ENCODE measurements at regions not wholly inside any gene's neighbourhood (a gene's known extent, or its start where the extent isn't known, plus 50 kb on each side); places are given as distances from the start of the nearest gene placed in this dataset.

- H3K27ac ChIP-seq = no peak overlapping the region
- H3K27me3 ChIP-seq (ENCODE audit: insufficient read depth in 3 of 3, low read length in 2 of 3) = no peaks in the 10 kb centered on the region
- no peak overlapping the region for H3K4me3 ChIP-seq
- no peaks in the 10 kb centered on the region for H3K36me3 ChIP-seq (ENCODE audit: insufficient read depth in 1 of 2, low read depth in 1 of 2)
- no peak for TF ChIP-seq CTCF (IDR thresholded peaks at IDR 0.05)
- DNase-seq (peak in 1 of 2 donors; percentile 13), ATAC-seq (no peak)
- no peaks in the 10 kb centered on the region for H3K9me3 ChIP-seq
- WGBS, 3 donors = 10 to 17% (median 13%) methylated on average over 9 of the region's 9 CpGs
- no peaks in the 10 kb centered on the region for H3K4me1 ChIP-seq
- intact Hi-C loops (cut with DNase I) = no loop called here
Measured at GRCh38 chr16:51556694-51557340, 405.7 kb upstream of the SALL1 start.

- Histone ChIP-seq H3K36me3 (ENCODE audit: insufficient read depth in 1 of 2, low read depth in 1 of 2) (no peaks in the 10 kb centered on the region), H3K9me3 (no peaks in the 10 kb centered on the region), H3K4me3 (no peak overlapping the region), H3K4me1 (no peaks in the 10 kb centered on the region), H3K27me3 (ENCODE audit: insufficient read depth in 3 of 3, low read length in 2 of 3) (no peaks in the 10 kb centered on the region), H3K27ac (no peak overlapping the region)
- WGBS, 3 donors = 83 to 92% (median 86%) methylated on average over 7 of the region's 7 CpGs
- intact Hi-C loops (cut with DNase I) = no loop called here
- DNase-seq = no peak
- no peak for TF ChIP-seq CTCF (IDR thresholded peaks at IDR 0.05)
- ATAC-seq = no peak
Measured at GRCh38 chr16:51553910-51554309, 402.8 kb upstream of the SALL1 start.

- ATAC-seq (no peak), DNase-seq (no peak)
- H3K9me3 ChIP-seq = no peaks in the 10 kb centered on the region
- H3K36me3 ChIP-seq (ENCODE audit: insufficient read depth in 1 of 2, low read depth in 1 of 2) = no peaks in the 10 kb centered on the region
- whole genome bisulfite sequencing, 3 donors = 86 to 94% (median 91%) methylated on average over 2 of the region's 2 CpGs
- no peaks in the 10 kb centered on the region for H3K27me3 ChIP-seq (ENCODE audit: insufficient read depth in 3 of 3, low read length in 2 of 3)
- no peak for TF ChIP-seq CTCF (IDR thresholded peaks at IDR 0.05)
- intact Hi-C loops (cut with DNase I) = no loop called here
- no peak overlapping the region for H3K4me3 ChIP-seq
- no peak overlapping the region for H3K27ac ChIP-seq
- no peaks in the 10 kb centered on the region for H3K4me1 ChIP-seq
Measured at GRCh38 chr16:51553314-51553713, 402.2 kb upstream of the SALL1 start.

- no peaks in the 10 kb centered on the region for H3K4me1 ChIP-seq
- intact Hi-C loops (cut with DNase I) = no loop called here
- no peak overlapping the region for H3K27ac ChIP-seq
- no peaks in the 10 kb centered on the region for H3K9me3 ChIP-seq
- TF ChIP-seq CTCF (IDR thresholded peaks at IDR 0.05) = no peak
- DNase-seq (no peak), ATAC-seq (no peak)
- no peak overlapping the region for H3K4me3 ChIP-seq
- H3K36me3 ChIP-seq (ENCODE audit: insufficient read depth in 1 of 2, low read depth in 1 of 2) = no peaks in the 10 kb centered on the region
- no peaks in the 10 kb centered on the region for H3K27me3 ChIP-seq (ENCODE audit: insufficient read depth in 3 of 3, low read length in 2 of 3)
- WGBS, 3 donors = 69 to 78% (median 70%) methylated on average over 4 of the region's 4 CpGs
Measured at GRCh38 chr16:51550800-51551347, 399.8 kb upstream of the SALL1 start.

- no peak for TF ChIP-seq CTCF (IDR thresholded peaks at IDR 0.05)
- Histone ChIP-seq H3K4me1 (no peaks in the 10 kb centered on the region), H3K36me3 (ENCODE audit: insufficient read depth in 1 of 2, low read depth in 1 of 2) (no peaks in the 10 kb centered on the region), H3K27ac (no peak overlapping the region), H3K27me3 (ENCODE audit: insufficient read depth in 3 of 3, low read length in 2 of 3) (no peaks in the 10 kb centered on the region), H3K9me3 (no peaks in the 10 kb centered on the region), H3K4me3 (no peak overlapping the region)
- 55 to 62% (median 61%) methylated on average over 3 of the region's 3 CpGs for WGBS, 3 donors
- DNase-seq = no peak
- no peak for ATAC-seq
- intact Hi-C loops (cut with DNase I) = no loop called here
Measured at GRCh38 chr16:51549836-51550235, 398.8 kb upstream of the SALL1 start.

Data from psoas muscle (tissue), 7 donors.